SU-DHL-6 (cell line): ENCODE measurements at regions not wholly inside any gene's neighbourhood (a gene's known extent, or its start where the extent isn't known, plus 50 kb on each side); places are given as distances from the start of the nearest gene placed in this dataset.

Source experiments
- H2AFZ ChIP-seq: fragments of 200-600 bp; sonication (generic); 2 replicates; pipeline ENCODE4 v1.6.1; 2014; ENCODE audit warnings: low read depth, mild to moderate bottlenecking, moderate library complexity, mixed read lengths, antibody characterized with exemption, low read length; ENCODE audit not compliant: severe bottlenecking
- H3F3A ChIP-seq: fragments of 200-600 bp; shearing (Covaris generic); 2 replicates; pipeline ENCODE4 v1.6.0; 2016; ENCODE audit warnings: antibody characterized with exemption, mild to moderate bottlenecking; ENCODE audit not compliant: insufficient read depth
- H3K27ac ChIP-seq: fragments of 200-600 bp; sonication (generic); 2 replicates; pipeline ENCODE4 v1.5.1; 2016; ENCODE audit warnings: low read depth, mild to moderate bottlenecking, low read length, moderate library complexity, mixed read lengths
- H3K27me3 ChIP-seq: fragments of 200-600 bp; sonication (generic), shearing (Covaris generic); 2 replicates; pipeline ENCODE4 v1.6.0; 2014; ENCODE audit warnings: mild to moderate bottlenecking, low read length
- H3K36me3 ChIP-seq: fragments of 200-600 bp; sonication (generic); 2 replicates; pipeline ENCODE4 v1.6.1; 2014; ENCODE audit warnings: mild to moderate bottlenecking, low read length, mixed read lengths
- H3K4me2 ChIP-seq: fragments of 300-600, 200-600 bp; shearing (Covaris generic), sonication (generic); 2 replicates; pipeline ENCODE4 v1.6.0; 2014; ENCODE audit warnings: low read length, low read depth, mild to moderate bottlenecking; ENCODE audit not compliant: poor library complexity, severe bottlenecking
- H3K4me3 ChIP-seq: fragments of 200-600 bp; sonication (generic); 2 replicates; pipeline ENCODE4 v1.5.1; 2014; ENCODE audit warnings: antibody characterized with exemption, low read length, mild to moderate bottlenecking, mixed read lengths; ENCODE audit not compliant: insufficient read depth, poor library complexity, severe bottlenecking
- H3K79me2 ChIP-seq: fragments of 200-600 bp; sonication (generic); 2 replicates; pipeline ENCODE4 v1.6.1; 2014; ENCODE audit warnings: mild to moderate bottlenecking, low read length, moderate library complexity; ENCODE audit not compliant: insufficient read depth
- H3K9ac ChIP-seq: fragments of 200-600 bp; sonication (generic); 2 replicates; pipeline ENCODE4 v1.7.0; 2014; ENCODE audit warnings: mild to moderate bottlenecking, low read length
- H3K9me2 ChIP-seq: fragments of 200-600 bp; sonication (generic); replicated peaks from 2 replicates; pipeline ENCODE4 v1.6.1; 2014; ENCODE audit warnings: low read length; ENCODE audit not compliant: insufficient read depth
- H3K9me3 ChIP-seq: fragments of 200-600 bp; sonication (generic); 2 replicates; pipeline ENCODE4 v1.6.1; 2014; ENCODE audit warnings: low read length, mixed read lengths; ENCODE audit not compliant: insufficient read depth
- H4K20me1 ChIP-seq: fragments of 200-600 bp; sonication (generic); 2 replicates; pipeline ENCODE4 v1.6.1; 2014; ENCODE audit warnings: low read depth, mild to moderate bottlenecking, antibody characterized with exemption, low read length, moderate library complexity, mixed read lengths
- CTCF ChIP-seq: fragments of 200-600 bp; sonication (generic); IDR thresholded peaks from one replicate; pipeline ENCODE4 v1.5.1; 2017; ENCODE audit warnings: antibody characterized with exemption, mild to moderate bottlenecking, low read length, moderate library complexity; ENCODE audit not compliant: insufficient read depth, poor library complexity, severe bottlenecking
- EZH2phosphoT487 ChIP-seq: fragments of 200-600 bp; sonication (generic), shearing (Covaris generic); conservative IDR thresholded peaks from 2 replicates; pipeline ENCODE4 v1.6.1; 2018; ENCODE audit warnings: mild to moderate bottlenecking, antibody characterized with exemption, low read length, moderate library complexity, mixed read lengths

- Histone ChIP-seq H2AFZ (no peak overlapping the region), H3K27me3 (no peaks in the 10 kb centered on the region), H3K9ac (no peak overlapping the region), H3K4me2 (no peak overlapping the region), H3K36me3 (no peaks in the 10 kb centered on the region), H3K9me2 (no peaks in the 10 kb centered on the region), H4K20me1 (no peaks in the 10 kb centered on the region), H3K4me3 (no peak overlapping the region), H3K9me3 (no peaks in the 10 kb centered on the region), H3K27ac (no peak overlapping the region), H3K79me2 (no peaks in the 10 kb centered on the region), H3F3A (no peaks in the 10 kb centered on the region)
- TF ChIP-seq EZH2phosphoT487, result no peak
Observed at GRCh38 chr5:106324356-106324755, 1346.4 kb downstream of the EFNA5 start.

- H2AFZ ChIP-seq, result no peak overlapping the region
- TF ChIP-seq CTCF, result no peak
- no peak for TF ChIP-seq EZH2phosphoT487
- no peaks in the 10 kb centered on the region for H3K27me3 ChIP-seq
- no peak overlapping the region for H3K4me3 ChIP-seq
- no peaks in the 10 kb centered on the region for H3K36me3 ChIP-seq
- H3K9me2 ChIP-seq, result no peaks in the 10 kb centered on the region
- H3F3A ChIP-seq, result no peaks in the 10 kb centered on the region
- no peaks in the 10 kb centered on the region for H3K79me2 ChIP-seq
- no peaks in the 10 kb centered on the region for H4K20me1 ChIP-seq
- no peak overlapping the region for H3K9ac ChIP-seq
- no peaks in the 10 kb centered on the region for H3K9me3 ChIP-seq
- no peak overlapping the region for H3K4me2 ChIP-seq
- H3K27ac ChIP-seq, result no peak overlapping the region
Observed at GRCh38 chr5:106321242-106321641, 1349.5 kb downstream of the EFNA5 start.

GRCh38 chr5:106314221-106314824 is 1356.4 kb downstream of the EFNA5 start:
- Histone ChIP-seq H2AFZ (no peak overlapping the region), H3K27ac (no peak overlapping the region), H3K9me2 (no peaks in the 10 kb centered on the region), H3K9me3 (no peaks in the 10 kb centered on the region), H3K27me3 (no peaks in the 10 kb centered on the region), H3F3A (no peaks in the 10 kb centered on the region), H3K79me2 (no peaks in the 10 kb centered on the region), H3K36me3 (no peaks in the 10 kb centered on the region), H3K4me3 (no peak overlapping the region), H3K9ac (no peak overlapping the region), H3K4me2 (no peak overlapping the region), H4K20me1 (no peaks in the 10 kb centered on the region)
- TF ChIP-seq EZH2phosphoT487 (no peak), CTCF (no peak)

- Histone ChIP-seq H3K9me2 (no peaks in the 10 kb centered on the region), H3K27me3 (no peaks in the 10 kb centered on the region), H4K20me1 (no peaks in the 10 kb centered on the region), H3K4me3 (no peak overlapping the region), H3K4me2 (no peak overlapping the region), H3K36me3 (no peaks in the 10 kb centered on the region), H3F3A (no peaks in the 10 kb centered on the region), H3K79me2 (no peaks in the 10 kb centered on the region), H2AFZ (no peak overlapping the region), H3K9ac (no peak overlapping the region), H3K9me3 (no peaks in the 10 kb centered on the region), H3K27ac (no peak overlapping the region)
- no peak for TF ChIP-seq EZH2phosphoT487
- no peak for TF ChIP-seq CTCF
Observed at GRCh38 chr5:106312360-106312759, 1358.4 kb downstream of the EFNA5 start.
